Small intestine (tissue), 7 donors: ENCODE measurements at regions not wholly inside any gene's neighbourhood (a gene's known extent, or its start where the extent isn't known, plus 50 kb on each side); places are given as distances from the start of the nearest gene placed in this dataset.

Experiments
- DNase-seq, 2 donors: peaks; one replicate each; pipeline versions ENCODE4 v3.0.0 to v3.0.0-alpha.2; 2013
- FAIRE-seq: peaks from 2 replicates; lab custom pipeline; 2012; peaks lifted over from hg19 to GRCh38; lab: Jason Lieb, UNC
- H3K27ac ChIP-seq, 3 donors: one replicate each; pipeline ENCODE4 v1.5.1; 2013; ENCODE audit warnings: low read length in 2 of 3, mild to moderate bottlenecking in 2 of 3, control low read depth in 1 of 3, inconsistent platforms in 1 of 3, low read depth in 1 of 3, moderate library complexity in 1 of 3
- H3K27me3 ChIP-seq, 3 donors: one replicate each; pipeline ENCODE4 v1.6.1; 2013; ENCODE audit warnings: low read length in 3 of 3, inconsistent platforms in 1 of 3; ENCODE audit not compliant: control insufficient read depth in 3 of 3, insufficient read depth in 3 of 3
- H3K36me3 ChIP-seq, 3 donors: one replicate each; pipeline ENCODE4 v1.6.1; 2013; ENCODE audit warnings: low read length in 3 of 3, inconsistent platforms in 1 of 3, low read depth in 1 of 3, mild to moderate bottlenecking in 1 of 3, moderate library complexity in 1 of 3; ENCODE audit not compliant: control insufficient read depth in 3 of 3, insufficient read depth in 2 of 3
- H3K4me1 ChIP-seq, 3 donors: one replicate each; pipeline ENCODE4 v1.6.1; 2013; ENCODE audit warnings: low read length in 2 of 3, inconsistent platforms in 1 of 3, low read depth in 1 of 3, mild to moderate bottlenecking in 1 of 3, moderate library complexity in 1 of 3; ENCODE audit not compliant: control insufficient read depth in 3 of 3, insufficient read depth in 2 of 3
- H3K4me3 ChIP-seq, 3 donors: one replicate each; pipeline ENCODE4 v1.5.1; 2013; ENCODE audit warnings: low read length in 3 of 3, control low read depth in 1 of 3, inconsistent platforms in 1 of 3, low read depth in 1 of 3, mild to moderate bottlenecking in 1 of 3, moderate library complexity in 1 of 3
- H3K9me3 ChIP-seq, 2 donors: one replicate each; pipeline ENCODE4 v1.6.1; 2013; ENCODE audit warnings: low read depth in 1 of 2, low read length in 1 of 2; ENCODE audit not compliant: control insufficient read depth in 2 of 2, insufficient read depth in 1 of 2
- WGBS, 3 donors: extraction: QIAGEN DNeasy Blood & Tissue Kit; methylation state at CpG; one replicate each; pipeline ENCODE4 v1.1.7; 2013; 5-methylcytosine and 5-hydroxymethylcytosine counted together
- donor health status: healthy with polysubstance abuse.
- donor health status: control.
- donor health status: control.
- donor health status: Bipolar disorder and iron deficiency.
- donor health status: healthy.

DNA sequence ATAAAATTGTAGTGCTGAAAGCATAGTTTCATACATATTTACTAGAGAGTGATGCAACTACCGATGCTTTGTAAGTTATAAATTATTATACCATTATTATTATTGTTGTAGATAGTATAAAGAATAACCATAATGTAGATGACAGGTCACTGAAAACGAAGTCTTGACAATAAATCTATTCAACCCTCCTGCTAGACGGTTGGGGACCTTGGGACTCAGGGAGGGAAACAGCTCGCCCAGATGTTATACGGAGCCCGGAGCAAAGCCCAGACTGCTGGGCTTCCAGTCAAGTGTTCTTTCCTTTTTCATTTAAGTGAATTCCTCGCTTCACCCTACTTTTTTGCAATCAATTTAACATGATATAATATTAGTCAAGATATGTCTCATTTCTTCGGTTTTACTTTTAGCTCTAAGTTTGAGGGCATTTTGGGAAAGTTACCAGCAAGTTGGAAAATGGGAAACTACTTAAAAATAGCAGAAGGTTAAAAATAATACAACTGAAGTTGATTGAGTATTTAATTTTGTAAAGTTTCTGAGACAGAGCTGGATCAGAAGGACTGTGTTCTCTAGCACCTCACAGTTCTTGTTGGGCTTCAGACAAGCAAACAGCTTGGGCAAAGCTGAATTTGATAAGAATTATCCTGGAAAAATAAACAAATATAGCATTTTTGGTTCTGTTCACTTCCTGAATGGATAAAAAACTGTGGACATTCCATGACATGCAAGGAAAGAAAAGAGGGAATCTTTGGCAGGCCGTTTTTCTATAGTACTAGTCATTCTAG is 173.4 kb upstream of the TP63 start:
- 81 to 87% (median 85%) methylated on average over 9 of the region's 9 CpGs for WGBS, 3 donors
- no peaks in the 10 kb centered on the region for H3K27me3 ChIP-seq
- H3K36me3 ChIP-seq = no peaks in the 10 kb centered on the region
- H3K9me3 ChIP-seq = peaks cover 0 to 6% of the 10 kb centered on the region in 2 donors
- no peaks in the 10 kb centered on the region for H3K4me1 ChIP-seq
- FAIRE-seq (no peak), DNase-seq (no peak)
- H3K27ac ChIP-seq = no peak overlapping the region
- H3K4me3 ChIP-seq = no peak overlapping the region

DNA sequence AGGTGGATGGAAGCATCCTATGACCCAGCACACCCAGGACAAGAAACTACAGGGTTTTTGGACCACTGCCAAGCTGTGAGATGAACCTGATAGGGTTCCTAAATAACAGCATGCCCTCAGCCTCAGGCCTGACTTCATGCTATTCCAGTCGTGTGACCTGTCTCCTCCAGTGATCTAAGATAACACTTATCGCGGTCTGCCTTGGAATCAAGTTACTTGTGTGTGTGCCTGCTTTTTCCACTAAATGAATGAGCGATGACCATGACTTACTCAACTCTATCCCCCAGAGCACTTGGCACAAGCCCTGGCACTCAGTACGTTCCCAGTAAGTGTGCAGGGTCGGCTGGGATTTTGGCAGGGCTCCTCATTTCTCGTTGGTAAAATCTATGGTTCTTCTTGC is 172.7 kb upstream of the TP63 start:
- no peak for FAIRE-seq

DNA sequence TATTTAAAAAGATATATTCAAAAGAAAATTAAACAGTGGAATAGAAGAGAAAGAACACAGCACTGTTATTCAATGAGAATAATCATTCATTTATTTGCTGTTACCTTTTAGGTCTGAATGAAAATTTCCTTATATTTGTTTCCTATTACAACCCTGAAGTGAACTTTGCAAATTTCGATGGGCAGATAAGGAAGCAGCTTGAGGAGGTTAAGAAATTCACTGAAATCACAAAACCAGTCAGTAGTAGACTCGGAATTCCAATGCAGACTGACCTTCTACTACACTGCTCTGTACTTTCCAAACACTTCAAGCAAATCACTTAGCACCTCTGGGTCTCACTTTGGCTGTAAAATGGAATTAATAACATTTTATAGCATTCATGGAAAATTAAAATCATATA is 172.0 kb upstream of the TP63 start:
- no peak overlapping the region for H3K4me3 ChIP-seq
- WGBS, 3 donors = 64 to 79% (median 72%) methylated on average over 2 of the region's 2 CpGs
- no peak overlapping the region for H3K27ac ChIP-seq
- peaks cover 0 to 6% of the 10 kb centered on the region in 2 donors for H3K9me3 ChIP-seq
- DNase-seq = no peak
- no peak for FAIRE-seq
- no peaks in the 10 kb centered on the region for H3K36me3 ChIP-seq
- H3K27me3 ChIP-seq = no peaks in the 10 kb centered on the region
- no peaks in the 10 kb centered on the region for H3K4me1 ChIP-seq

More for the DNA sequence above, 172.7 kb upstream of the TP63 start:
- Histone ChIP-seq H3K4me1 (no peaks in the 10 kb centered on the region), H3K9me3 (peaks cover 0 to 6% of the 10 kb centered on the region in 2 donors), H3K4me3 (no peak overlapping the region), H3K27me3 (no peaks in the 10 kb centered on the region), H3K36me3 (no peaks in the 10 kb centered on the region), H3K27ac (no peak overlapping the region)
- DNase-seq = no peak
- WGBS, 3 donors = 80 to 86% (median 85%) methylated on average over 7 of the region's 7 CpGs

DNA sequence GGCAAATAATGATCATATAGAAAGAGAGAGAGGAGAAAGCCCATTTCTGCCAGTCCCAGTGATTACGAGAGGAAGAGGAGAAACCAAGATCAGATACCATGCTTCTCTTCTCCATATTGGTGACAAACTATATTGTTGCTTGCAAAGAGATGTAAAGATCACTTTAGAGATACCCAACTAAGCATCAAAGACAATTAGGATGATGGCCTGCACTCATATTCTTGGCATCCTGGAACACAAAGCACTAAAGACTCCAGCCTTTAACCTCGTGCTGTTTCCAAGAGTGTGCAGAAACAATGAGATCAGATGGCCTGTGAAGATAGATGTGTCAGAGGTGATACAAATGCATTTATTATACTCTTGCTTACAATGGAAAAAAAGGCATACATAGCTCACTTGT is 170.7 kb upstream of the TP63 start:
- H3K27me3 ChIP-seq = no peaks in the 10 kb centered on the region
- H3K4me1 ChIP-seq = no peaks in the 10 kb centered on the region
- no peak overlapping the region for H3K27ac ChIP-seq
- no peak for DNase-seq
- no peak for FAIRE-seq
- H3K36me3 ChIP-seq = no peaks in the 10 kb centered on the region
- peaks cover 0 to 3% of the 10 kb centered on the region in 2 donors for H3K9me3 ChIP-seq
- 76 to 85% (median 84%) methylated on average over 2 of the region's 2 CpGs for WGBS, 3 donors
- no peak overlapping the region for H3K4me3 ChIP-seq

DNA sequence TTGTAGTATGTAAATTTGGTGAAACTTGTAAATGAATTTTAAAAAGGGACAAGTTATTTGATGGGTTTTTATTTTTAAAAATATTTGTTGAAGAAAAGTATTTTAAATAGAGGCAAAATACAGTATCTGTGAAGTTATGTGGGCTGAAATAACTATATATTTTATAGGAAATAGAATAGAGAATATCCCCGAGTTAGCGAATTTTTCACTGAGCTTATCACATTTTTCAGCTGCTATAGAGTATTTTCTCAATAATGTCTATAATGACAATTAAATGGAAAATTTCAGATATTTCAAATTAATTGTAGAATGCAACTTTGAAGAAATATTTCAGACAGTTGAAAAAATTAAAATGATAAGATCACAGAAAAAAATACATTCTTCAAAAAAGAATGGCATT is 166.4 kb upstream of the TP63 start:
- peaks cover 0 to 3% of the 10 kb centered on the region in 2 donors for H3K9me3 ChIP-seq
- no peaks in the 10 kb centered on the region for H3K36me3 ChIP-seq
- no peak for DNase-seq
- no peaks in the 10 kb centered on the region for H3K4me1 ChIP-seq
- H3K27me3 ChIP-seq = no peaks in the 10 kb centered on the region
- no peak overlapping the region for H3K27ac ChIP-seq
- no peak for FAIRE-seq
- no peak overlapping the region for H3K4me3 ChIP-seq
- 94 to 95% (median 94%) methylated on average over 2 of the region's 2 CpGs for WGBS, 3 donors

DNA sequence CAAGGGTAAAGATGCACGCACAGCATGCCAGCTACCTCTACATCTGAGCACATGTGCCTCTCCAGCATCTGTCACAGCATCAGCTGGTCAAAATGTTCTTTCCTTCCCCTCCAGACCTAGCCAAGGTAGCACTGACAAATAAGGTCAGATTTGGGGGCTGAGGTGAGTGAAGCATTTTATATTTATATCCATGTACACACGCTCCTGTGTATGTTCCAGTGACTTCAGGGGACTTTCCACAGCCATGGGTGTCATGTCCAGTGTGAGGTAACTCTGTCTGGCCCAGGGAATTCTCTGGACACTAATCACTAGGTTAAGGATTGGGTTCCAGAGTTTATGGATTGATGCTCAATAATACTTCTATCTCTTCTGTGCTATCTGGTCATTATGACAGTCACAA is 165.2 kb upstream of the TP63 start:
- FAIRE-seq = no peak

DNA sequence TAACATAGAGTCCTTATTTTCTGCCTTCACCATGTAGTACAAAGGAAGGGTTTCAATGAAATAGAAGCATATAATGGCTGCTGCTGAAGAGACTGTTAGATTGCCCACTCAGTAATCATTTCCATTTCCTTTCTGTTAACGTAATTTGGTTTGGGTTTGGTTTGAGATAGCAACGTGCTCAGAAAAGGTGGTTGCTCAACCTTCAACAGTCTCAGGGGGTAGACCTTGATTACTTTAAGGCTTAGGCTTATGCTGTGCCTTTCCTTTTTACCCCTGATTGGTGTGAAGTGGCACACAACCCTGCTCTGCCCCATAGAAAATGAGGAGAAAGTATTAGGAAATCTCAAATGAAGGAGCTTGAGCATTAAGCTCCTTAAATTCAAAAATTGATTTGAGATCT is 163.7 kb upstream of the TP63 start:
- H3K9me3 ChIP-seq = no peaks in the 10 kb centered on the region
- DNase-seq (no peak), FAIRE-seq (no peak)
- no peak overlapping the region for H3K27ac ChIP-seq
- 54 to 66% (median 58%) methylated on average over 2 of the region's 2 CpGs for WGBS, 3 donors
- no peaks in the 10 kb centered on the region for H3K36me3 ChIP-seq
- H3K4me3 ChIP-seq = no peak overlapping the region
- no peaks in the 10 kb centered on the region for H3K4me1 ChIP-seq
- H3K27me3 ChIP-seq = no peaks in the 10 kb centered on the region

More for the DNA sequence above, 165.2 kb upstream of the TP63 start:
- WGBS, 3 donors = 63 to 71% (median 70%) methylated on average over 2 of the region's 2 CpGs
- Histone ChIP-seq H3K27me3 (no peaks in the 10 kb centered on the region), H3K27ac (no peak overlapping the region), H3K4me3 (no peak overlapping the region), H3K36me3 (no peaks in the 10 kb centered on the region), H3K9me3 (peaks cover 0 to 3% of the 10 kb centered on the region in 2 donors), H3K4me1 (no peaks in the 10 kb centered on the region)
- DNase-seq = no peak

DNA sequence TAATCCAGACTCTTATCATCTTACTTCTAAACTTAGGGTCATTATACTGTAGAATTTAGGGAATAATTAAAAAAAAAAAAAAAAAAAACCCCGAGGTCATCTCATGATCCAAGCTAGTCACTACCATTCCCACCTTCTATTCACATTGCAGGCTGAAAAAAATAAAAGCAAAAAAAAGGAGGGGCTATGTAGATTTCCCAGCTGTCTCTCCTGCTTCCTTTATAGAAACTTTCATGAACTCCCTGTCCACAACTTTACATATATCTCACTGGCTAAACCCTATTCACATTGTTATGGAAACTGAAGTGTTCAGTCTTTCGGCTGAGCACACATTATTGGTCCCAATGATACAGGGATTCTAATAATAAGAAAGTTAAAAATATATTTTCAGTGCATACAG is 156.2 kb upstream of the TP63 start:
- Histone ChIP-seq H3K36me3 (no peaks in the 10 kb centered on the region), H3K27ac (no peak overlapping the region), H3K9me3 (no peaks in the 10 kb centered on the region), H3K4me1 (no peaks in the 10 kb centered on the region), H3K4me3 (no peak overlapping the region), H3K27me3 (no peaks in the 10 kb centered on the region)
- FAIRE-seq = no peak
- WGBS, 3 donors = 72 to 81% (median 78%) methylated on average over 2 of the region's 2 CpGs
- no peak for DNase-seq

DNA sequence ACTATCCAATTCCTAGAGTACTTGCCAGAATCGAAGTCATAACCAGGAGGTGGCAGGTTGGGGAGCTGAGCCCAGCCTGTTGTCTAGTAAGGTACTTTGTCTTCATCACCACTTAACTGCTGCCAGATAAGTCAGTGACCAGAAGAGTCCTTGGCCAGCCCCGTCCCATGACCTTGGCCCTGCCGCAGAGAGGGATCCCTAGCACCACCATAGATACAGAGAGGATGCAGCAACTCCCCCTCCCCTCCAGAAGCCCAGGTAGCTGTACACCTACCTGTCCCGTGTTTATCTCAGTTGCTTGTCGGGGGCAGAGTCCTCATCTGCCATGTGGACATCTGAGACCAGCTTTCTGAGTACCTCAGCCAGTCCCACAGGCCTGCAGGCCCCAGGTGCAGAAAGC is 153.6 kb upstream of the TP63 start:
- H3K4me1 ChIP-seq = no peaks in the 10 kb centered on the region
- H3K36me3 ChIP-seq = no peaks in the 10 kb centered on the region
- WGBS, 3 donors = 77 to 88% (median 88%) methylated on average over 5 of the region's 5 CpGs
- FAIRE-seq (no peak), DNase-seq (no peak)
- H3K27ac ChIP-seq = no peak overlapping the region
- H3K27me3 ChIP-seq = no peaks in the 10 kb centered on the region
- no peaks in the 10 kb centered on the region for H3K9me3 ChIP-seq
- no peak overlapping the region for H3K4me3 ChIP-seq
